ENCODE measurements at regions not wholly inside any gene's neighbourhood (a gene's known extent, or its start where the extent isn't known, plus 50 kb on each side); places are given as distances from the start of the nearest gene placed in this dataset.

DNA sequence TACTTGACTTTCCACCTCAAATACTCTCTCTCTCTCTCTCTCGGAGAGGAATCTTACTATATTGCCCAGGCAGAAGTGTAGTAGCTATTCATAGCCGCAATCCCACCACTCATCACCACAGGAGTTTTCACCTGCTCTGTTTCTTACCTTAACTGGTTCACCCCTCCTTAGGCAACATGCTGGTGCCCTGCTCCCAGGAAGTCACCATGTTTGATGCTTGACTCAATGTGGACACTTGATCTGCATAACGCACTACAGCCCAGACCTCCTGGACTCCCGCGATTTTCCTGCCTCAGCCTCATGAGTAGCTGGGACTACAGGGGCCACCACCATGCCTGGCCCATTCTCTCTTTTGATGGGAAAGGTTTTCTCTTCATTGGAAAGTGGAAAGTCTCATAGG lies 271.8 kb downstream of the FBXW7 start:
- no peaks in the 10 kb centered on the region for H4K20me1 ChIP-seq (ENCODE audit: control insufficient read depth, insufficient read depth, insufficient read length)
- H2BK15ac ChIP-seq (ENCODE audit: low read depth, low read length), result no peak overlapping the region
- no peak overlapping the region for H4K91ac ChIP-seq (ENCODE audit: insufficient read length, low read depth, low read length)
- no peaks in the 10 kb centered on the region for H3K4me1 ChIP-seq (ENCODE audit: insufficient read depth, low read length)
- no peaks in the 10 kb centered on the region for H3K79me1 ChIP-seq (ENCODE audit: insufficient read depth, low read depth, low read length, poor library complexity, severe bottlenecking)
- no peak overlapping the region for H3K4me2 ChIP-seq (ENCODE audit: insufficient read depth, insufficient read length, low read length)
- H4K8ac ChIP-seq (replicated peaks; ENCODE audit: insufficient read length, low read depth, low read length), result no peak overlapping the region
- no peak overlapping the region for H3K14ac ChIP-seq (ENCODE audit: insufficient read depth, low read length)
- WGBS (ENCODE audit: extremely low coverage, insufficient read length, low lambda C conversion rate), result no CpG with 5 or more reads among the region's 5 CpGs
- H3K9me3 ChIP-seq (ENCODE audit: control insufficient read depth, low read depth, low read length), result no peaks in the 10 kb centered on the region
- no peak overlapping the region for H4K5ac ChIP-seq (ENCODE audit: insufficient read length, low read depth, low read length)
- H3K4me1 Mint-ChIP-seq, result peaks cover 0 to 5% of the 10 kb centered on the region in 2 experiments; a peak in 1 of 4 replicates
- no peak overlapping the region for H2AFZ ChIP-seq (ENCODE audit: low read length)
- H3K56ac ChIP-seq (ENCODE audit: insufficient read length, low read depth, low read length), result no peak overlapping the region
- no peak overlapping the region for H3K27ac ChIP-seq (ENCODE audit: insufficient read length, low read depth, low read length)
- H3K79me2 ChIP-seq (ENCODE audit: insufficient read depth, low read length), result no peaks in the 10 kb centered on the region
- H3K27me3 ChIP-seq (ENCODE audit: insufficient read depth, low read length), result no peaks in the 10 kb centered on the region
- no peak overlapping the region for H3K18ac ChIP-seq (ENCODE audit: insufficient read length, low read depth, low read length)
- H2BK120ac ChIP-seq (ENCODE audit: low read depth, low read length, poor library complexity, severe bottlenecking), result no peak overlapping the region
- H3K9me3 Mint-ChIP-seq, result peaks cover 7 to 14% of the 10 kb centered on the region in 2 experiments; a peak in 4 of 5 replicates
- no peak overlapping the region for H3K23ac ChIP-seq (ENCODE audit: insufficient read length, low read depth, low read length)
- H2BK5ac ChIP-seq (ENCODE audit: insufficient read length, low read length), result no peak overlapping the region
- H3T11ph ChIP-seq (ENCODE audit: low read length), result no peak overlapping the region
- H2BK20ac ChIP-seq (ENCODE audit: low read depth, low read length, poor library complexity, severe bottlenecking), result no peak overlapping the region
- no peak overlapping the region for H2BK12ac ChIP-seq (ENCODE audit: insufficient read length, low read depth, low read length)
- H3K23me2 ChIP-seq (ENCODE audit: insufficient read length, low read depth, low read length, poor library complexity, severe bottlenecking), result no peaks in the 10 kb centered on the region
- H3K4ac ChIP-seq (ENCODE audit: low read depth, low read length), result no peak overlapping the region
- no peak for DNase-seq
- H3K27me3 Mint-ChIP-seq (ENCODE audit: low read depth), result no peaks in the 10 kb centered on the region; the same call in 1 of the 2 replicates
- no peak overlapping the region for H3K4me3 Mint-ChIP-seq
- TF ChIP-seq, protein P1, sequence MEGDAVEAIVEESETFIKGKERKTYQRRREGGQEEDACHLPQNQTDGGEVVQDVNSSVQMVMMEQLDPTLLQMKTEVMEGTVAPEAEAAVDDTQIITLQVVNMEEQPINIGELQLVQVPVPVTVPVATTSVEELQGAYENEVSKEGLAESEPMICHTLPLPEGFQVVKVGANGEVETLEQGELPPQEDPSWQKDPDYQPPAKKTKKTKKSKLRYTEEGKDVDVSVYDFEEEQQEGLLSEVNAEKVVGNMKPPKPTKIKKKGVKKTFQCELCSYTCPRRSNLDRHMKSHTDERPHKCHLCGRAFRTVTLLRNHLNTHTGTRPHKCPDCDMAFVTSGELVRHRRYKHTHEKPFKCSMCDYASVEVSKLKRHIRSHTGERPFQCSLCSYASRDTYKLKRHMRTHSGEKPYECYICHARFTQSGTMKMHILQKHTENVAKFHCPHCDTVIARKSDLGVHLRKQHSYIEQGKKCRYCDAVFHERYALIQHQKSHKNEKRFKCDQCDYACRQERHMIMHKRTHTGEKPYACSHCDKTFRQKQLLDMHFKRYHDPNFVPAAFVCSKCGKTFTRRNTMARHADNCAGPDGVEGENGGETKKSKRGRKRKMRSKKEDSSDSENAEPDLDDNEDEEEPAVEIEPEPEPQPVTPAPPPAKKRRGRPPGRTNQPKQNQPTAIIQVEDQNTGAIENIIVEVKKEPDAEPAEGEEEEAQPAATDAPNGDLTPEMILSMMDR (conservative IDR thresholded peaks at IDR 0.05), result no peak
- H3K36me3 Mint-ChIP-seq (ENCODE audit: insufficient read depth in 1 of 3, low read depth in 3 of 3), result peaks cover 0 to 9% (median 6%) of the 10 kb centered on the region in 3 experiments; a peak in 3 of 7 replicates
- H3K9ac ChIP-seq (ENCODE audit: extremely low read depth, insufficient read length, low read length), result no peak overlapping the region
- H2AK5ac ChIP-seq (ENCODE audit: insufficient read length, low read length), result no peak overlapping the region
- H3K27ac Mint-ChIP-seq, result no peak overlapping the region
